Stimulated activated CD4-positive, alpha-beta T cell treated with anti-CD3 and anti-CD28 coated beads, Interleukin-2, amount 100 ng/mL, for 4 hours (primary cell): ENCODE measurements at regions not wholly inside any gene's neighbourhood (a gene's known extent, or its start where the extent isn't known, plus 50 kb on each side); places are given as distances from the start of the nearest gene placed in this dataset.
"Not testable (repeated sequence)": the region's sequence is repeated elsewhere in the genome, so short reads cannot be mapped to it uniquely, and the experiment has no call there.

Source experiments
- DNase-seq: peaks from one replicate; pipeline ENCODE4 v3.0.0-alpha.2; 2020; ENCODE audit warnings: low read depth

DNA sequence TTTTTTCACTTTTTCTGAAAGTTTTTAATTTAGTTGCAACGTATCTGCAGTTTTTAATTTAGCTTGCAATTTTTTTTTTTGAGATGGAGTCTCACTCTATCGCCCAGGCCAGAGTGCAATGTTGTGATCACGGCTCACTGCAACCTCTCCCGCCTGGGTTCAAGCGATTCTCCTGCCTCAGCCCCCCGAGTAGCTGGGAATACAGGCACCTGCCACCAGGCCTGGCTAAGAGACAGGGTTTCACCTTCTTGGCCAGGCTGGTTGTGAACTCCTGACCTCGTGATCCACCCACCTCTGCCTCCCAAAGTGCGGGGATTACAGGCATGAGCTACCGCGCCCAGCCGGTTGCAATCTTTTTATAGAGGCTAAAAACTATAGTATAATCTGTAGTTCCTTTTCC, 142.9 kb upstream of the ALCAM start:
- DNase-seq: no peak

DNA sequence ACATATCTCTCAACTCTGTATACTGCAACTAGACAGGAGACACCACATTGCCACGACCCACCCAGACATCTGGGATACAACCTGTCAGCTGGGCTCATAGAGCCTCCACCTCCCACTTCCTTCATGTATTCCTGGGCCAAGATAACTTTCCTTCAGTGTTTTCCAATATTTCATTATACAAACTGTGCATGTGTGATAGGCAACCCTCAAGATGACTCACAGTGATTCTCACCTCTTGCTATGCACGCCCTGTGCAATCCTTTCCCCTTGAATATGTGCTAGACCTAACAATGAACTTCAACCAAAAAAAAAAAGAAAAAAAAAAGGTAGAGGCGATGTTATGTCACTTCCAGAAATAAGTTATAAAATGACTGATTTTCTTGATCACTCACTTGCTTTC, 138.0 kb upstream of the ALCAM start:
- no peak for DNase-seq

- no peak for DNase-seq
Measured at GRCh38 chr3:105232553-105232952, 134.2 kb upstream of the ALCAM start.

GRCh38 chr3:105233010-105233409, 133.7 kb upstream of the ALCAM start:
- DNase-seq: no peak

- no peak for DNase-seq
Measured at GRCh38 chr3:105235221-105235620, 131.5 kb upstream of the ALCAM start.

DNA sequence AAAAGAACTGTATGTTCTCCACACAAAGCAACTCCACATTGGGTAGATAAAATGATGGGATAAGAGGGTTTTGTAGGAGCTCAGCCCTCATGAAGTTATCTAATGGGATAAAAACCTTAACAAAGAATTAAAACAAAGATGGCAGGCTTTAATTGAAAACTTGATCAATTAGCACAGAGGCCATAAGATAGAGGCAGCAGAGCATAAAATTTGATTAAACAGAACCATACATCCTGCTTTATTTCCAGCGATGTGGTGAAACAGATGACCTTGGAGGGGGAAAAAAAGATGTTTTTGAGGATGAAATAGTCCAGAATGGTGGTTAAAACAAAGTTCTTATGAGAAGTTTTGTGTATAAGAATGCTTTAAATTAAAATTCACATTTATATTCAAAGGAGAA, 130.9 kb upstream of the ALCAM start:
- no peak for DNase-seq

- DNase-seq: no peak
Measured at GRCh38 chr3:105238367-105238766, 128.3 kb upstream of the ALCAM start.

- no peak for DNase-seq
Measured at GRCh38 chr3:105243076-105243475, 123.6 kb upstream of the ALCAM start.

DNA sequence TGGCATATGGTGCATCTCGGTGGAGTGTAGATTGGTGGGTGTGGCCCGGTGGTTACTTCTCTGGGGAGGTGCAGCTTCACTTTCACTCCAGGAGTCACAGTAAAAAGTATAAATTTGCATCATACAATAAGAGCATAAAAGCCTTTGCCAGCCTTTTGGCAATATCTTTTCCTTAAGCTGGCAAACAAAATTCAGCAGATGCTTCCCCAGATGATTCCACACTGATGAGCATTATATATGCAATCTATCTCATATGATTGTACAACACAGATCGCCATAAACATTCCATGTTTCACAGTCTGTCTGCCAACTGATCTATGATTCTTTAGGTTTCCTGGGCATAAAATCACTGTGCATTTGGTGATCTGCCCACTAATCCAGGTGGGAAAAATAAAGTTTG, 120.2 kb upstream of the ALCAM start:
- no peak for DNase-seq

DNA sequence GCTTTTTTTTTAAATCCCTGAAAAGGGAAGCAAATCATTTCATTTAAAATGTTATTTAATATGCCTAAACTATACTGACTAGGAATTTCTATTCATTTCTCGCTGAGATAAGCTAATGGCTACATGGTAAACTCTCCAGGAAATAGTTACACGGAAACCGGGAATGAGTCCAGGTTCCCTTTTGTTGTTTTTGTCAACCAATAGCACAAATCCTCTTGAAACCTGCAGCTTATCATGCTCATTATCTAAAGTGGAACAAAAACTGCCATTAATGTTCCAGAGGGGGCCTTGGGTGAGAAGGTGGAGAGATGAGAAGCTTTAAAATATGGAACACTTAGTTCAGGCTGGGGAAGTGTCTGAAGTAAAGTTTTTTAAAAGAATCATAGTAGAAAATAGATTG, 113.5 kb upstream of the ALCAM start:
- DNase-seq: no peak

DNA sequence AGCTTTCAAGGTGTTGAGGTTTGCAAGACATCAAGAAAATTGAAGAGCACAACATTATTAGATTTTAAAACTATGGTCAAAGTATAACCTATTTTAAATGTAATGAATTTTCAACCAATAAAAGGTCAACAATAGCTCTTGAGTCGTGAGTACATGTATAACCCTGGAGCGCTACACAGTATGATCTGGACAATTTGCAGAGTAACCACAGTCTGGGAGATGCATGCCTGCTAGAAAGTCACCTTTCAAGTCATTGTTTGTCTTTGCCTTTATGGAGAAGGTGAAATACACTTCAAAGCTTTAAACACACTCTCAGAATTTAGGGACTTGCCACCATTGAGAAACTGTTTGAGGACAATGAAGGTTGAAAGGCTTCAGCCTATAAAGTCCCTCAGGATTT, 112.6 kb upstream of the ALCAM start:
- DNase-seq: no peak

DNA sequence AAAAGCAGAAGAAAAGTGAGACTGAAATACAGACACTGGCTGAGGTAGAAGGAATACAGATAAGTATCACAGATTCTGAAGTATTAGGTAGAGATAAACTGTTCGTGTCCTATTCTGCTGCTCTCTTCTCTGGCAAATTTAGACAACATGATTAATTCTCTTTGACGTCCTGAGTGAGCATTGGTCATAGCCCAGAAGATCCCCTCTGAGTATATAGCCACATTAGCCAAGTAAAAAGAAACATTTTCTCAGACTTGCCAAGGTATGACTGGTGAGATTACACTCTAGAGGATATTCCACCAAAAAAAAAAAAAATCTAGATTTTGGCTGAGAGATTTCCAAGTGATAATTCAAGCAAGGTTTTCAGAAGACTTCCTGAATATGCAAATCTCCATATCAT, 111.4 kb upstream of the ALCAM start:
- no peak for DNase-seq

DNA sequence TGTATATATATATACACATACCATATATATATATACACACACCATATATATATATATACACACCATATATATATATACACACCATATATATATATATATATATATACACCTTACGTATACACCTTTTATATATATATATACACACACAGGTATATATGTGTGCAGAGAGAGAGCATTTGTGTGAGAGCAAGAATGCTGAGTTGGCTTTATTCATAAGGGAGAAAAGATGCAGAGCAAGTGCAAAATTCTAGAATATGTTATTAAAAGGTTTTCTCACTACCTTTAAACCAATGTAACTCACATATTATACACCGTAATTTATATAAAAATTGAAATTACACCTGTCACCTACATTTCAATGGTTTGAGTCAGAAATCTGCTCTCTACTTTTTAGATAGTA, 107.2 kb upstream of the ALCAM start:
- no peak for DNase-seq

GRCh38 chr3:105260385-105260784, 106.3 kb upstream of the ALCAM start:
- no peak for DNase-seq

GRCh38 chr3:105274536-105274935, 92.2 kb upstream of the ALCAM start:
- DNase-seq: no peak

DNA sequence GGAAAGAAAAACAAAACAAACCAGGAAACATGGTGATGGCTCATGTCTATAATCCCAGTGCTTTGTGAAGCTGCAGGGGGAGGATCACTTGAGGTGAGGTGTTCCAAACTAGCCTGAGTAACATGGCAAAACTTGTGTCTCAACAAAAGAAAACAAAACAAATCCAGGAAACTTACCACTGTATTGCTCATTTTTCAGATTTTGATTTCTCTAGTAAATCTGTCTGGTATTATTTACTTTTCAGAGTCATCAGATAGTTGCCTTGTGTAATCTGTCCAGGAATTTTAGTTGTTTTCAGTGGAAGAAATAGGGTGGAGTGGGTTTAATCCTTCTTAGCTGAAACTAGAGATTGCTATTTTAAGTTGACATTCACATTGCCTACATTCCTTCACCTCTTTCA, 91.8 kb upstream of the ALCAM start:
- no peak for DNase-seq

DNA sequence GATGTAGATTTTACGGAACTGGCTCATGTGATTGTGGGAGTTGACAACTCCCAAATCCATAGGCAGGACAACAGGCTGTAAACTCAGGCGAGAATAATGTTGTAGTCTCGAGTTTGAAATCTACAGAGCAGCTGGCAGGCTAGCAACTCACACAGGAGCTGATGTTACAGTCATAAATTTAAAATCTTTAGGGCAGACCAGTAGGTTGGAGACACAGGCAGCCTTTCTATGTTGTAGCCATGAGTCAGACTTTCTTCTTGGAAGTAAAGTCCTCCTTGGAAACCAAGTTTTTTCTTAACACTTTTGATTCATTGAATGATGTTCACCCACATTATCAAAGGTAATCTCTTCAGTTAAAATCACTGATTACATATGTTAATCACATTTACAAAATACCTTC, 89.1 kb upstream of the ALCAM start:
- DNase-seq: no peak

- no peak for DNase-seq
Measured at GRCh38 chr3:105278688-105279087, 88.0 kb upstream of the ALCAM start.

GRCh38 chr3:105281989-105282388, 84.7 kb upstream of the ALCAM start:
- DNase-seq: no peak

GRCh38 chr3:105284876-105285275, 81.8 kb upstream of the ALCAM start:
- no peak for DNase-seq

DNA sequence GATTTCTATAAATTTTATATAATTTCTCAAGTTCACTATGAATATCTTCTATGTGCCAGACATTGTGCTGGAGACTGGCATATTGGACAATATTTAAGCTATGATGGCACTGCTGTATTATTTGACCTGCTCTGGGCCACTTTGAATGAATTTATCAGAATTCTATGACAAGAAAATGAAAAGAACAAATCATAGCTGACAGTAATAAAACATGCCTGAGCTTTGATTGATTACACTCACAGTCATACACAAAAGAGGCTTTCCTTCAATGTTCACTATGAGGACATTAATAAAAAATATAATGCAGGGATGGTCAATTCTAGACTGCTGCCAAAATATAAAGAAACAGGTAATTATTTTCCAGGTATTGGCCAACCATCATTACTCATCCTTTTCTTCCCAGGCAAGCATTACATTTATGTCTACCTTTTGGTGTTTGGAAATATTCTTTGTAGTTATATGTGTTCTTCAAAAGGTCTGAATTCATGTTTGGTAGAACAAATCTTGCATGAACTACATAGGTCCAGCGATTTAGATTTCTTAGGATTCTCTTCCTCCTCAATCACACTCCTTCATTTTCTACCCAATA, 81.0 kb upstream of the ALCAM start:
- DNase-seq: no peak

DNA sequence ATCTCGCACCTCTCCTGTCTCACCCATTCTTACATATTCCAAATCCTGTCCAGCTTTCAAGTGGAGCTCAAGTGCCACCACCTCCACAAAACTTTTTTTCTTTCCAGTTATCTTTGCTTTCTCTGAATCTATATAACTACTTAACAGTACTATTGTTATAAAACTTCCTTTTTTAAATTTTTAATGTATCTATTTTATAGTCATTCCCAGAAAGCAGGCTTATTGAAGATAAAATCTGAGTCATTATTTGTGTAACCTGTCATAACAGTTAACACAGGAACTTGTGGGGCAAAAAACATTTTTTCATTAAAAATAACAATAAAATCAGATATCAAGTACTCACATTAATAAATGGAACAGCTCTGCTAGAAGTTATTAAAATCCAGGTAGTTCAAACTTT, 73.3 kb upstream of the ALCAM start:
- no peak for DNase-seq

- not testable (repeated sequence) for DNase-seq
Measured at GRCh38 chr3:105296182-105296822, 70.4 kb upstream of the ALCAM start.

DNA sequence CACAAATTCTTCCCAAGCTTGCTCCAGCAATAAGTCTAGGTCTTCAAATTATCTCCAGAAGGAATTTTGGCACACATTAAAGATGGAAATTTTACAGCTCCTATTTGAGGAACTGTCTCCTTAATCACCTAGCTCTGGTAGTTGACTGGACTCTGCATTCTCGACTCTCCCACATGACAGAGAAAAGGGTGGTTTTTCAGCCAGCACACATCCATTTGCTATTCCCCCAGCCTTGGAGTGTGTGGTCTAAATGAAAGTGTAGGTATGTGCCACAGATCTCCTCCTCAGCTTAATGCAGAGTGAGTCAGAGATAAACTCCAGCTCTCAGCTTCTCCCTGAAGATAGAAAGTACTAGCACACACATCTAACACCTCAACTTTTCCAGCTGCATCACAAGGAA, 62.2 kb upstream of the ALCAM start:
- DNase-seq: no peak
